Esophagus muscularis mucosa (tissue), 4 donors: ENCODE measurements at regions not wholly inside any gene's neighbourhood (a gene's known extent, or its start where the extent isn't known, plus 50 kb on each side); places are given as distances from the start of the nearest gene placed in this dataset.

Source experiments
- EP300 ChIP-seq: sonication (generic); formaldehyde crosslinking; IDR thresholded peaks from one replicate; pipeline ENCODE4 v1.6.1; 2017; ENCODE audit warnings: antibody characterized with exemption
- POLR2A ChIP-seq: fragments of 450-650 bp; IDR thresholded peaks from one replicate; pipeline ENCODE4 v1.6.1; 2017; ENCODE audit warnings: antibody characterized with exemption, moderate library complexity, mild to moderate bottlenecking, low read depth
- POLR2AphosphoS5 ChIP-seq, 2 donors: sonication (generic); formaldehyde crosslinking; IDR thresholded peaks; one replicate each; pipeline ENCODE4 v1.6.1; 2017; ENCODE audit warnings: antibody characterized with exemption in 2 of 2
- TF ChIP-seq, protein P1 (sequence below), 3 experiments: fragments of 200-600 bp in 2 of 3; fragments of 450-650 bp in 1 of 3; sonication (generic) in 2 of 3; IDR thresholded peaks; one replicate each; pipeline ENCODE4 v1.5.1; 2017 to 2019; ENCODE audit warnings: antibody characterized with exemption in 3 of 3, mild to moderate bottlenecking in 2 of 3, moderate library complexity in 1 of 3

DNA sequence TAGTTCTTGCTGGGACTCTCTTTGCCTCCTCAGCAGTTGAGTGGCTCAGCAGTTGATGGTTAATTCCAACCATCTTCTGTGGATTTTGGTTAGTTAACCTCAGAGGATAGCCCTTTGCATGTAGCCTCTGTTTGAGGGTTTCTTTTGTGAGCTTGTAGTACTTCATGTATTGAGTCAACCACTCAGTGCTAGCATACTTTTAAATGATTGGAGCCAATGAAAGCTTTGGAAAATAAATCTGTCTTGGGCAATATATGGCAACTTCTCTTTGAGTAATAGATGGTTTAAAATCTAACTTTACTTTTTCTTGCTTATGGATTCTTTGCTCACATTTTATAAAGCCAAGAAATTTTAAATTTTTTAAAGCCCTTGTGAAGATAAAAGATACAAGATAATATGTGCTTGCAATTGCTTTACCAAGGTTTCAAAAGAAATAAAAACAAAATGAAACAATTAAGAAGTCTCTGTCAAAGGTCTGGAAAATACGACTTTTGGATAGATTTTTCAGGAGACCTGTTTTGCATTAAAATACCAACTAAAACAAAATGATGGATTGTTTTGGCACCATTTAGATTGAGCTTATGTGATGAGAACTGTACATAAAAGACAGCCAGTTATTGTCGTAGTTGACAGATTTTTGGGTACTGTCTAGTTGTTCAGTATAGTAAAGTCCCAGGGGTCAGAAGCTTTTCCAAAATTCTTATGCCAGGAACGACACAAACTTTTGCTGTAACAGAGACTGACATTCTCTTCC is 181.9 kb downstream of the SPRY1 start:
- TF ChIP-seq, protein P1, sequence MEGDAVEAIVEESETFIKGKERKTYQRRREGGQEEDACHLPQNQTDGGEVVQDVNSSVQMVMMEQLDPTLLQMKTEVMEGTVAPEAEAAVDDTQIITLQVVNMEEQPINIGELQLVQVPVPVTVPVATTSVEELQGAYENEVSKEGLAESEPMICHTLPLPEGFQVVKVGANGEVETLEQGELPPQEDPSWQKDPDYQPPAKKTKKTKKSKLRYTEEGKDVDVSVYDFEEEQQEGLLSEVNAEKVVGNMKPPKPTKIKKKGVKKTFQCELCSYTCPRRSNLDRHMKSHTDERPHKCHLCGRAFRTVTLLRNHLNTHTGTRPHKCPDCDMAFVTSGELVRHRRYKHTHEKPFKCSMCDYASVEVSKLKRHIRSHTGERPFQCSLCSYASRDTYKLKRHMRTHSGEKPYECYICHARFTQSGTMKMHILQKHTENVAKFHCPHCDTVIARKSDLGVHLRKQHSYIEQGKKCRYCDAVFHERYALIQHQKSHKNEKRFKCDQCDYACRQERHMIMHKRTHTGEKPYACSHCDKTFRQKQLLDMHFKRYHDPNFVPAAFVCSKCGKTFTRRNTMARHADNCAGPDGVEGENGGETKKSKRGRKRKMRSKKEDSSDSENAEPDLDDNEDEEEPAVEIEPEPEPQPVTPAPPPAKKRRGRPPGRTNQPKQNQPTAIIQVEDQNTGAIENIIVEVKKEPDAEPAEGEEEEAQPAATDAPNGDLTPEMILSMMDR (IDR thresholded peaks at IDR 0.05): no peak
- TF ChIP-seq POLR2A: no peak
- TF ChIP-seq POLR2AphosphoS5 (IDR thresholded peaks at IDR 0.05): no peak
- no peak for TF ChIP-seq EP300
